MG63 (cell line): ENCODE measurements at regions not wholly inside any gene's neighbourhood (a gene's known extent, or its start where the extent isn't known, plus 50 kb on each side); places are given as distances from the start of the nearest gene placed in this dataset.

ENCODE experiments used
- DNase-seq: peaks from one replicate; pipeline ENCODE4 v3.0.0-alpha.2; 2020
- H3K27me3 ChIP-seq: fragments of 250-450 bp; sonication (Bioruptor Pico); 2 replicates; pipeline ENCODE4 v1.5.1; 2020; ENCODE audit warnings: mild to moderate bottlenecking, moderate library complexity
- H3K36me3 ChIP-seq: fragments of 250-450 bp; sonication (Bioruptor Pico); 2 replicates; pipeline ENCODE4 v1.5.1; 2020; ENCODE audit warnings: mild to moderate bottlenecking, moderate library complexity
- H3K4me3 ChIP-seq: fragments of 250-450 bp; sonication (Bioruptor Pico); 2 replicates; pipeline ENCODE4 v1.5.1; 2020; ENCODE audit warnings: mild to moderate bottlenecking, moderate library complexity
- H3K9me3 ChIP-seq: fragments of 250-450 bp; sonication (Bioruptor Pico); 2 replicates; pipeline ENCODE4 v1.5.1; 2020; ENCODE audit warnings: mild to moderate bottlenecking, moderate library complexity

DNA sequence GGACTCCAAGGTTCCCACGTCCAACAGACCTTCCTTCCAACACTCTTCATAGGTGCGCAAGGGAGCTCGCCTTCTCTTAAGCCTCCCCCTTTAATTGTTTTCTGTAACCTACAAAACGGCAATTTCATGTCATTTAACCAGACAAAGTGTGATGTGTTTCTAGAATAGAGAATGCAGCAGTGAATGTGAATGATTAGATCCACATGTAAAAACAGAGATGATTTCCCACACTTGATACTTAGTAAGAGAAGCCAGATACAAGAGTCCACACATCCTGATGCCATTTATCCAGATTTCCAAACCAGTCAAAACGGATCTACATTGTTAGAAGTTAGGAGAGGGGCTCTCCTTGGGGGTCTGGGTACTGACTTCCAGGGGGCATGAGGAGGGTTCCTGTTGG, 89.3 kb downstream of the IRF8 start:
- H3K36me3 ChIP-seq = no peaks in the 10 kb centered on the region
- H3K27me3 ChIP-seq = 0 out of 2 replicates have a peak, but pooled peaks cover 3% of the 10 kb centered on the region
- DNase-seq = no peak

DNA sequence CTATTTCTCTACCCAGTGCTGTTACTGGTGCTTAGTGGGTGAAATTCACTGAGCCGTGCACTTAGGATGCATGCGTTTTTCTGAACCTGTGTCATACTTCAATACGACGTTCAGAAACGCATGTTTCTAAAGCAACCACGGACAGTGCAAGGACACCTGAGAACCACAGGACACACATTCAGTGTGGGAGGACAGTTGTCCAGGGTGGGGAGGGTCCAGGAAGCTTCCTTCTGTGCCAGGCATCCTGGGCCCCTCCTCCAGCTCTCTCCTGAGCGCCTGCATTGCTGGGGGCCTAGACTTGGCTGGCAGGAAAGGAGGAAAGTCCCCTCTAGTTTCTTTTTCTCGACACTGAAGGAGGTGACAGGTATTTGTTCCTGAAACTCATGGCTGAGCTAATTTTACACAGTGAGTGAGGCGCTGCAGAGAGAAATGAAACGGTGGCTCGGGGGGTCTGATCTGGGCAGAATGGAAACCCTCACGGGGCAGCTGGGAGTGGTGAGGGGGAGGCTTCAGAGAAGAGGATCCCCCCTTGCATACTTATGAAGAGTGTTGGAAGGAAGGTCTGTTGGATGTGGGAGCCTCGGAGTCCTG, 89.9 kb downstream of the IRF8 start:
- Histone ChIP-seq H3K9me3 (no peaks in the 10 kb centered on the region), H3K27me3 (0 out of 2 replicates have a peak, but pooled peaks cover 3% of the 10 kb centered on the region), H3K4me3 (no peak overlapping the region), H3K36me3 (no peaks in the 10 kb centered on the region)
- DNase-seq = no peak

More for the DNA sequence above, 89.3 kb downstream of the IRF8 start:
- Histone ChIP-seq H3K4me3 (no peak overlapping the region), H3K9me3 (no peaks in the 10 kb centered on the region)

DNA sequence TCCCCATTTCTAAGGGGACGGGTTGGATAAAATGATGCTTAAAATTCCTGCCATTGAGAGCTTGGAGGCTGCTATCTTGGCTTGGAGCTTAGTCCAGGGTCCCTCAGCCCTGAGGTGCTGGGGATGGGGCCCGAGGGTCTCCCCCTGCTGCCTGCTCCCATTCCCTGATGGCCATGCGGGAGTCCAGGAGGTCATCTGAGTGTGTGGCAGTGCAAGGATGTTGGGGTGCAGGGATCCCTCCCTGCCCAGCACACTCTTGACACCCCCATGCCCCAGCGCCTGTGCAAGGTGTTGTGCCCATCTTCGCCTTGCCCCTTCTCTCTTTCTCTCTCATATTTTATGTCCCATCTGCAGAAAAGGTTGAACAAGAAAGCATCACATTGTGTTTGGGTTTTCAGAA, 90.4 kb downstream of the IRF8 start:
- no peaks in the 10 kb centered on the region for H3K36me3 ChIP-seq
- H3K9me3 ChIP-seq = no peaks in the 10 kb centered on the region
- no peak for DNase-seq
- 0 out of 2 replicates have a peak, but pooled peaks cover 3% of the 10 kb centered on the region for H3K27me3 ChIP-seq
- H3K4me3 ChIP-seq = no peak overlapping the region

DNA sequence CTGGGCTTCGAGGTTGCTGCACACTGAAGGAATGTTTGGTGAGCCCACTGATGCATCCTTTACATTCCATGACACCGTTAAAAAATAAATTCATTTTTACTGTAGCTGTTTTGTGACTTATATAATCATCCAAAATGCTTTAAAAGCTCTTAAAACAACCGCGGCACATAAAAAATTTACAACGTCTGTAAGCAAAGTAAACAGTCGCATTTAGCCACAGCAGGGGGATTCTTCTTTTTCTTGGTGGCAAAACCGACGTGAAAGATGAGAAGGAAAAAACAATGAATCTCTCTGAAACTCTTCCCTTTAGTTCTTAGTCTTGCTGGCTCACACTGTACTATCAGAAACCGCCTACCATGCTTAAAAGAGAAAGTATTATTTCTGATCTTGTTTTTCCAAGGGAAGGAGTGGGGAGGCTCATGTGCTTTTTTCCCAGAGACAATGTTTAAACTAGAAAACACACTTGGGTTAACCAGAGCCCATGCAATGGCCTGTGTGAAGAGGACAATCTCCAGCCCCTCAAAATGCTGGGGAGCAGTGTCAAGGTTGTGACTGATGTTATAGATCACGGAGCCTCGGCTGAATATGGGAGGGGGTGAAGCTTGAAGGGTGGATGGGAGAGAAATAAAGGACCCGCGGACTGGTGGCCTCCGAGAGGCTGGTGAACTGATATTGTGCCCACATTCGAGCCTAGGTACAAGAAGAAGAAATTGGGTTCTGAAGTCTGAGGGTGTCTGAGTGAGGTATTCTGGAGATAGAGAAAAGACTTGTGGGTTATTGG, 91.1 kb downstream of the IRF8 start:
- Histone ChIP-seq H3K9me3 (no peaks in the 10 kb centered on the region), H3K4me3 (no peak overlapping the region), H3K36me3 (no peaks in the 10 kb centered on the region), H3K27me3 (0 out of 2 replicates have a peak, but pooled peaks cover 3% of the 10 kb centered on the region)
- no peak for DNase-seq

DNA sequence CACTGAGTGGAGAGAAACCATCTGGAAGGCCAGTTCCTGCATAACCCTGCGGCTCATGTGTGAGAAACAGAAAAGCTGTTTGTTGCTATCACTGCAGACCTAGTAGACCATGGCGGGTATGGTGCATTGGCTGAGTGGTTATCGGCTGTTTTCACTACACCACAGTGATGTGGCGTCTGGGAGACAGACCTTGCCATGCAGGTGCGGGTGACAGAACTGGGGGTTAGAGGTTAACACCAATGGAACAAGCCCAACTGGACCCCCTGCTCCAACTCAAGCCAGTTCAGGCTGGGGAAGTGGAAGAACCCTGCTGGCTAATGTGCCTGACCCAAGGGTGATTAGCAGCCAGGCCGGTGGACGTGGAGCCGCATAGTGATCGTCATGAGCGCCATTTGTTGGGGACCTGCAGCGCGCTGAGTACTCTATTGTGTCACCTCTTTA, 91.9 kb downstream of the IRF8 start:
- no peak for DNase-seq
- Histone ChIP-seq H3K36me3 (no peaks in the 10 kb centered on the region), H3K9me3 (no peaks in the 10 kb centered on the region), H3K27me3 (0 out of 2 replicates have a peak, but pooled peaks cover 3% of the 10 kb centered on the region), H3K4me3 (no peak overlapping the region)

DNA sequence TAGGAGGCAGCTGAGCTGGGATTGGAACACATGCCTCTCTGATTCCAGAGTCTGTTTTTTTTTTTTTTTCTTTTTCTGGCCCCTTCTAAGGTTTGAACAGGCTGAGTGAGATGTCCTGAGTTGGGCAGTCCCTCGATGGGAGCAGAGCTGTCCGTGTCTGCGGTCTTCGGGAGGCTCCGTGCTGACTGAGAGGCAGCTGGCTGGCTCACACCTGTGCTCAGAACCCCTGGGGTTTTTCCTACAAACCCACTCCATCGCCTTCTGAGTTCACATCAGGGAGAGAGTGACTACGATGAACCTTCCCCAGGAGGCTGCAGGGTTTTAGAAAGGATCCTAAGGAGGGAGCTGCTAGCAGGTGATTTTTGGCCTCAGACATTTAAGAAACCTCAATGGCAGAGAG, 92.5 kb downstream of the IRF8 start:
- Histone ChIP-seq H3K36me3 (no peaks in the 10 kb centered on the region), H3K27me3 (0 out of 2 replicates have a peak, but pooled peaks cover 3% of the 10 kb centered on the region), H3K9me3 (no peaks in the 10 kb centered on the region), H3K4me3 (no peak overlapping the region)
- DNase-seq = no peak

DNA sequence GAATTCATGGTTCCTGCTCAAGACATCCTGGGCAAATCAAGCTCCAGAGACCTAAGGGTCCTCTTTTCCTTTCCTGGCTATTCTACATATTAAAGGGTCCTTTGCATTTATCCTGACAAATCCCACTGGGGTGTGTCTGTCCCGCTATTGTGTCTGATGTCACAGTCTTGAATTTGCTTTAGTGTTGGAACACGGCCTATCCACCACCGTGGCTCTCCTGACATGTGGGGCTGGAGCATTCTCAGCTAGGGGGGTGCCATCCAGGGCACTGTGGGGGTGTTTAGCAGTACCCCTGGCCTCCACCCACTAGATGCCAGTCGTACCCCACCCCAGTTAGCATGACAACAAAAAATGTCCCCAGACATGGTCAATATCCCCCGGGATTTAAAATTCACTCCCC, 92.9 kb downstream of the IRF8 start:
- Histone ChIP-seq H3K9me3 (no peaks in the 10 kb centered on the region), H3K4me3 (no peak overlapping the region), H3K27me3 (0 out of 2 replicates have a peak, but pooled peaks cover 3% of the 10 kb centered on the region), H3K36me3 (no peaks in the 10 kb centered on the region)
- DNase-seq = no peak

DNA sequence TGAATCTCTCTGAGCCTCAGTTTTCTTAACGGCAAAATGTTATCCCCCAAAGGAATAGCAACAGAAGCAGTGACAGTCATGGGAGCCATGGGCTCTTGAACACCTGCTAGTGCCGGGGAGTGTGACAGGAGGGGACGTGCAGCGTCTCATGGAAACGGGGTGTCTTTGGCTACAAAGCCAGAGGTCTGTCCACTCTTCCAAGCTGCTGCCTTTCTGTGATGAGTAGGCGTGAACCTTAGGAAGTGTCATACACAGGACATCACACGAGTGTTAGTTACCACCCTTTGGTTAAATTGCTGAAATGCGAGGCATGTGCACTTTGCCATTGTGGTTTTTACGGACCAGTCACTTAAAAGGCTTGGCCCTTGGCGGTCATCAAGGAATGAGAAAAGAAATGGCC, 93.4 kb downstream of the IRF8 start:
- Histone ChIP-seq H3K9me3 (no peaks in the 10 kb centered on the region), H3K4me3 (no peak overlapping the region), H3K27me3 (0 out of 2 replicates have a peak, but pooled peaks cover 3% of the 10 kb centered on the region), H3K36me3 (no peaks in the 10 kb centered on the region)
- no peak for DNase-seq

DNA sequence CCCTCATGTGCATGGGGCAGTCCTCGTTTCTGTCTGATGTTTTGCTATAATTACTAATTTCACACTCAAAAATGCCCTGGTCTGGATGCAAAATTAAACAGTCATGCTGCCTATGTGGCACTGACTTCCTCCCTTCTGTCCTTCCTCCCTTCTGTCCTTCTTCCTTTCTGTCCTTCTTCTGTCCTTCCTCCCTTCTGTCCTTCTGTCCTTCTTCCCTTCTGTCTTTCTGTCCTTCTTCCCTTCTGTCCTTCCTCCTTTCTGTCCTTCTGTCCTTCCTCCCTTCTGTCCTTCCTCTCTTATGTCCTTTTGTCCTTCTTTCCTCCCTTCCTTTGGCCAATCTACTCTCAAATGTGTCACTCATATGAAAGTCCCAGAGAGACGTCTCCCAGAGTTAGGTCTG, 93.8 kb downstream of the IRF8 start:
- H3K27me3 ChIP-seq = 0 out of 2 replicates have a peak, but pooled peaks cover 3% of the 10 kb centered on the region
- no peak for DNase-seq
- no peaks in the 10 kb centered on the region for H3K36me3 ChIP-seq
- no peak overlapping the region for H3K4me3 ChIP-seq
- H3K9me3 ChIP-seq = no peaks in the 10 kb centered on the region

DNA sequence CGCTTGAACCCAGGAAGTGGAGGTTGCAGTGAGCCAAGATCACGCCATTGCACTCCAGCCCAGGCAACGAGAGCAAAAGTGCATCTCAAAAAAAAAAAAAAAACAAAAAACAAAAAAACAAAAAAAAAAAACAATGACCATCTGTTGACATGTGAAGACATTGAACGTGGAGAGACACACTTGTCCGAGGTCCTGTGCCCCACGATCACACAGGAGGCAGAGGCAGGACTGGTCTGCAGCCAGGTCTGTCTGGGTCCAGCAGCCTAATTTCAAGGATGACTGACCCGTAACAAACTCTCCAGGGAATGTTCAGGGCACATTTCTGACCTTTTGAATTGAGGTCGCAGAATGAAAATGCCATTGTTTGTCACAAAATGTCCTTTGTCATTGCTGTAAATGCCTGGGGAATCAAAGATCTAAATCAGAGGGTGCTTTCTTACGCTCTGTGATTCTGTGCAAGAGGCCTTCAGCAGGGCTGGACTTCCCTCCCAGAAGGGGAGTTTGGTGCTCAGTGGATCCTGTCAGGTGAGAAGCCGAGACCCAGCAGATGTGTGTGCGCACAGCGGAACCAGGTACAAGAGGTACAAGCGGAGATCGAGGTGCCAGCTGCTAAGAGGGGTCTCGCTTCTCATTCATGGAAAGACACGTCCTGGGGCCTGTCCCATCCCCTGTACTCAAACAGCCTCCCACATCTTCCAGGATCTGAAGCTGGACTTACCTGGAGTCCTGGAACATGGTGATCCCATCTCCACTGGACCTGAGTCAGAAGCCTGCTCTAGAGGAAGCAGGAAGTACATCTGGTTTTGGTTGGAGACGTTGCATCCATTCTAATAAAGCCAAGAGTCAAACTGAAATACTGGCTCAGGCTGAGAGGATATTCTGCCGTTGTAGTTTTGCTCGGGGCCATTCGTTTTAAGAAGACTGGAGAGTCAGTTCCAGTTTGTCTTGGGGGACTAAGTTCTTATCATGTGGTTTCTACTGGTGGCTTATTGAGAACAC, 95.8 kb downstream of the IRF8 start:
- H3K27me3 ChIP-seq = 0 out of 2 replicates have a peak, but pooled peaks cover 3% of the 10 kb centered on the region

DNA sequence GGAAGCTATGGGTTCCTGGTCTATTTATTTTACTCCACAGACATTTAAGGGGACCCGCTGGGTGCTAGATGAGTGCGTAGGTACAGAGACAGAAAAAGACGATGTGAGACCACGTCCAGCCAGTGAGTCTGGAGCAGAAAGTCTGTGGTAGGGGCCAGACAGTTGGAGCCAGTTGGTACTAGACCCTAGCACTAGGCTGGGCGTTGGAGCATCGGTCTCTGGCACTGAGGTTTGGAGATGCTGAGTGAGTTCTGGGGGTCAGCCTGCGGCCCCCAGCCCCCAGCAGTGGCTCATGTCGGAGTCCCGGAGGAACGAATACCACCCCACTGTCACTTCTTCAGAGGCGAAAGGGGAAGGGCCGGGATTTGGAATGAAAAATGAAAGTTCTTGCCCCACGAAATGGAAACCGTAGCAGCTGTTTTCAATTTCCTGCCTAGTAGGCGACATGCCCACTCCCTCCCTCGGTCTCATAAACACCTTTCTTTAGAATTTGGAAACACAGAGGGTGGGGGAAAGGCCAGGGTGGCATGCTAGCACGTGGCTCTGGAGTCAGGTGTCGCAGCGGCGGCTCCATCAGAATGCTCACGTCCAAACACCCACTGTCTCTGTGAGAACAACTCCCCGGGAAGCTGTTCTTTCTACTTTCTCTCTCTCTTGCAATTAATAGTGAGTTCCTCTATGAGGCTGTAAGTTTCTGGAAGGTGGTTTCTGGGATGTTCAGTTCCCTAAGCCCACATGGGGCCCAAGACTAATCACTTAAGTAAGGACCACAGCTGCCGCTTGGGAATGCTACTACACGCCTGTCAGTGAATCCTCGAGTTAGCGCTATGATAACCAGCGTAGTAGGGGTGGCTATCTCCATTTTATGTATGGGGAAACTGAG, 96.8 kb downstream of the IRF8 start:
- Histone ChIP-seq H3K9me3 (no peaks in the 10 kb centered on the region), H3K4me3 (no peak overlapping the region), H3K36me3 (no peaks in the 10 kb centered on the region), H3K27me3 (0 out of 2 replicates have a peak, but pooled peaks cover 3% of the 10 kb centered on the region)
- DNase-seq = no peak

More for the DNA sequence above, 95.8 kb downstream of the IRF8 start:
- no peaks in the 10 kb centered on the region for H3K9me3 ChIP-seq
- H3K36me3 ChIP-seq = no peaks in the 10 kb centered on the region
- no peak for DNase-seq
- H3K4me3 ChIP-seq = no peak overlapping the region

DNA sequence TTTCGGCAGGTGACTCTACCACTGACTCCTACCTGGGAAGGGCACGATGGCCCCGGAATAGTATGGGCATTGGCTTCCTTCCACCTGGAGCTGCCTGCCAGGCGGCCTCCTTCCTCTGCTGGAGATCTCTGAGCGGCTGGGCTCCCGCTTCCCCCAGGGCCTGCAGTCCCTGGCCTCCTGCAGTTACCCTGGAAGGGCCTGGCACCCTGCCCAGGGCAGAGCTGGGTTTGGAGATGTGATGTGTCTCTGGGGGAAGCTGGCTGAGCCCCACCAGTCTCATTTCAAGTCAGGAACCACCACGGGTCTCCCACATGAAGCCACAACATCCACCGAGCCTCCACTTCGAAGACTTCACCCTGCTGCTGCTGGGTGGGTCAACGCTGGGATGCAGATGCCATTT, 97.9 kb downstream of the IRF8 start:
- no peaks in the 10 kb centered on the region for H3K9me3 ChIP-seq
- no peaks in the 10 kb centered on the region for H3K36me3 ChIP-seq
- H3K4me3 ChIP-seq = no peak overlapping the region
- no peak for DNase-seq
- H3K27me3 ChIP-seq = 0 out of 2 replicates have a peak, but pooled peaks cover 3% of the 10 kb centered on the region

DNA sequence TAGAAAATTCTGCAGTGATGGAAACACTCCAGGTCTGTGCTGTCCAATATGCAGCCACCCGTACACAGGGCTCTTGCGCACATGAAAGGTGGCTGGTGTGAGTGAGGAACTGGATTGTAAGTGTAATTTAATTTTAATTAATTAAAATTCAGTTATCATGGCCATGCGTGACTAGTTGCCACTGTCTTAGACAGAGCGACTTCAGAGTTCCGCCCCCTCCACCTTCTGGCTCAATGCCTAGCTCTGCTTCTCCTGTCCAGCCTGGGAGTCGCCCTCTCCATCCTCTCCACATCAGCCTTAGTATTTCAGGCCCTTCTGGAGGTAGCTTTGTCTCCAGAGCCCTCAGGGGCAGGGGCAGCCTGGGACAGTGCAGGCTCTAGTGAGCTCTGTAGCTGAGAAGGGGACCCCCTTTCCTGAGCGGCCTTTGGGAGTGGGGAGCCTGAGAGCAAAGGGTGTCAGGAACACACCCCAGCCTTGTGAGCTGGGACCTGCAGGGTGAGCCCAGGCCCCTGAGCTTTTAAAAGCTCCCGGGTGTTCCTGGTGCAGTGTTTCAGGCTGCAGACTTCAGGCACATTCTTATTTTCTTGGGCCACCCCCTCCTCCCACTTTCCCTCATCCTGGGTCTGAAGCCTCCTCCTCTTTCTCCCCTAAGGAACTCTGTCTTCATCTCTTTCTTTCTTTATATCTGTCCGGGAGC, 99.4 kb downstream of the IRF8 start:
- Histone ChIP-seq H3K9me3 (no peaks in the 10 kb centered on the region), H3K27me3 (no peaks in the 10 kb centered on the region), H3K4me3 (no peak overlapping the region), H3K36me3 (no peaks in the 10 kb centered on the region)
- no peak for DNase-seq

DNA sequence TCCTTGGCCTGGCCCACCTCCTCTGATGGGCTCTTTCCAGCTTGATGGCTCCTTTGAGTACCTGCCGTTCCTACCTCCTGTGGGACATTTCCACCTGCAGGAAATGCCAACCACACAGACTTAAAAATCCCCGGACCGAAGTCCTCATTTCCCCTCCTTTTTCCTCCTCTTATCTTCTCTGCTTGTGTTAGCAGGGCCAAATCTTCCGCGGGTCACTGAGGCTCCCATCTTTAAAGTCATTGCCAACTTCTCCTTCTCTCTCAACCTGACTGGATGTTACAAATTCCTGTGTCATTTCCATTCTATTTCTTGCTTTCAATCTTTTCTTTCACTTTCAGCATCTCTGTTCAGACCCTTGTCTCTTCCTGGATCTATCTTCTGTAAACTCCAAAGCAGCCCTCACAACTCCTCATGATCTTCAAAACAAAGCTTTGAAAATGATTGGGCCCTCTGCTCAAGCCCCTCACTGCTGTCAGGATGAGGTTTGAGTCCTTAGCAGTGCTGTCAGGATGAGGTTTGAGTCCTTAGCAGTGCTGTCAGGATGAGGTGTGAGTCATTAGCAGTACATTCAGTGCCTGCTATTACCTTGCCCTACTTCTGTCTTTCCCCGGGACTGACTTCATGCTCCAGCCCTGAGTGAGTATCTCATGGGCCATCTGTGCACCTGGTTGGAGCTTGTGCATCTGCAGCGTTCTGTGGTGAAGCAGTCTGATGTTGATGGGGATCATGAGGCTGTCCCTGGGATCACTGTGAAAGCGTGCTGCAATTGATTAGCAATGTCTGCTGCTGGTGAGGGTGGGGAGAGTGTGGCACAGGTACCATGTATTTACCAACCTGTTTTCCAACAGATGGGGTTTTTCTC, 100.1 kb downstream of the IRF8 start:
- DNase-seq = no peak
- H3K9me3 ChIP-seq = no peaks in the 10 kb centered on the region
- no peak overlapping the region for H3K4me3 ChIP-seq
- H3K27me3 ChIP-seq = no peaks in the 10 kb centered on the region
- no peaks in the 10 kb centered on the region for H3K36me3 ChIP-seq
